Suprapubic skin (tissue), 3 donors: ENCODE measurements at regions not wholly inside any gene's neighbourhood (a gene's known extent, or its start where the extent isn't known, plus 50 kb on each side); places are given as distances from the start of the nearest gene placed in this dataset.

ENCODE experiments used
- CTCF ChIP-seq, 2 donors: fragments of 200-600 bp in 1 of 2; fragments of 450-650 bp in 1 of 2; sonication (generic) in 1 of 2; IDR thresholded peaks; one replicate each; pipeline ENCODE4 v1.5.1; 2016 to 2019; ENCODE audit warnings: antibody characterized with exemption in 2 of 2, mild to moderate bottlenecking in 1 of 2, moderate library complexity in 1 of 2
- POLR2A ChIP-seq, 2 donors: fragments of 450-650 bp; IDR thresholded peaks; one replicate each; pipeline ENCODE4 v1.6.1; 2017; ENCODE audit warnings: antibody characterized with exemption in 2 of 2, mild to moderate bottlenecking in 2 of 2, moderate library complexity in 2 of 2

- TF ChIP-seq POLR2A (IDR thresholded peaks at IDR 0.05) (no peak), CTCF (IDR thresholded peaks at IDR 0.05) (no peak)
Observed at GRCh38 chr7:41890631-41891274, 187.9 kb upstream of the INHBA start.
